ENCODE measurements at regions not wholly inside any gene's neighbourhood (a gene's known extent, or its start where the extent isn't known, plus 50 kb on each side); places are given as distances from the start of the nearest gene placed in this dataset.
A peak's percentile ranks its signal among the peaks of the same experiment; 100 is the strongest.

DNA sequence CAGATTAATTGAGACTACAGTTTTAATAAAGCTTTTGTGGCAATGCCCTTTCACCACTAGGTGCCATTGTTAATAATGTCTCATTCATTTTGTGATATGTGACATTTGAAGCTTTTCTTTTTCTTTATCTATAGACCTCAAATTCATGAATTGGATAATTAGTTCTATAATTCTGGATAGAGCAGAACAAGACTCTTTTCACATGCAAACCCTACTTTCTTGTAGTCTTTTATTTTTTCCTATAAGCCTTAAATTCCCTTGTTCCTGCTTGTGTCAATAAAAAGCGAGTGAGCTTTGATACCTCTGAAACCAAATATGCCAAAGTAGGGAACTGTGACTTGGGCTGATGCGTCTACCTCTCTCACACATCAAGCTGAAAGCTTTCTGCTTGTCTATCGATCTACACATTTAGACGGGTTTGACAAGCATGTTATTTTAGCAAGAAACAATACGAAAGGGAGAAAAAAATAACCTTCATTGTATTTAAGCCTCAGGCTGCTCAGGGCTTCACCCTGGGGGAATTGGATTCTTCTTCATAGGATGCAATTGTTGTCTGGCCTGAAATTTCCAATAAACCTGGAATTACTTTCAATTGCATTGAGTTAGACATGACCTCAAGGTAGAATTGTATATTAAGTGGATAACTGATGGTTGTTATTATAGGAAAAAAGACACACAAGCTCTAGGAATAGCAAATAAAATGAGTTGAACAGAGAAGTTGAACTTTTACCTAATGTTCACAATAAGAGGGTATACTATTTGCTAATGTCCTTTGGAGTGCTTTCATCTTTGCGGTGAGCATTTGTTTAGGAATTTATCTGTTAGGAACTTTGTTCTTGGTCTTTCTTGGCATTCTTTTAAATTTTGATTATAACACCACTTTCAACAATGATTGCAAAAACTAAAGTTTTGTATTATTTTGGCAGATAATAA, 1150.2 kb upstream of the PCDH9 start:
- peak; percentile 74 for DNase-seq

GRCh38 chr13:68378294-68378693, 1148.2 kb upstream of the PCDH9 start:
- no peak for DNase-seq

DNA sequence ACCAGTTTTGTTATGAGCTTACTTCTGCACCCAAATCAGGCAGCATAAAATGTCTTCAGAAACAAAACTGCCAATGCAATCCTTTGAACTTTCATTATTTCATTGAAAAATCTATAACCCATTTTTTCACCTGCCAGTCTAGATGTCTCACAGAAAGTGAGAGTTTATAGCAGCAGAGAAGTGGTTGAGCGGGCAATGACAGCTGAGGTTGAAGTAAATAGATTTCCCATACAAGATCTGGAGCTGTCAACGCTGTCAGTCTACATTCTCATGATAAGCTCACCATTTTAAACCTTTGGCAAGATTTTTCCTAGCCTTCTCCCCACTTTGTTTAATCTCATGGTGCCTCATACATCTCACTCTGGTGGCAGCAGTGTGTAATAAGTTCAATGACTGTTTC, 1144.9 kb upstream of the PCDH9 start:
- DNase-seq, result no peak

DNA sequence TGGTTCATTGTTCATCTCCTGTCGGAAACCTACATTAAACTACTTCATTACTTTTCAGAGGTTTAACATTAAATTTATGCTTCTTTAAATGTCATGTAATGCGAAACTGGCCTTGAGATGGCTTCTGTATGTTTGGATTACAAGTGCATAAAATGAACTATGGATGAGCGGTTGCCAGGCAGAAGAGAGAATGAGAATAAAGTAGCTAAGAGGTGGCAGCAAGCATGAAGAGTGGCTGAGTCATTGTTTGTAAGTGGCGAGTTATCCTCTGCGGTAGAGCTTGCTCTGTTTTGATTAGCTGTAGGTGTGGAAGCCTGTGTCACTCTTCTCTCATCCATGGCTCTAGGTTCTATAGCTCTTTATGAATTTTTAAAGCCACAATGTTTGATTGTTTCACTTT, 1139.6 kb upstream of the PCDH9 start:
- peak; percentile 27 for DNase-seq

DNA sequence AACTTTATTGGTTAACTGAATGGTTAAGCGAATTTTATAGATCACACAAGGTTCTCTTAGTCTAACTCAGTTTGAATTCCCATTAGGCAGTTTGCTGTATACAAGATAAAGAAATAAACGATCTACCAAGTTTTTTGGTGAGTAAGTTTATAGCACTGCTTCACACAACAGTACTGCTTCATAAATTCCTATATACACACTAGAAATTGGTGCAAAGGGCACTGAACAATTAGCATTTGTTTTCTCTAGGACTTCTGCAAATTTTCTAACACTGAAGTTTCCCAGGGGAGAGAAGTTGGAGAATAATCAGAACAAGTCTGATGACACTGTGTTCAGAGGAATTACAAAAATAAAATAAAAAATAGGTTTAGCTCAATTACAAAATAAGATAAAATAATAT, 1138.8 kb upstream of the PCDH9 start:
- no peak for DNase-seq

DNA sequence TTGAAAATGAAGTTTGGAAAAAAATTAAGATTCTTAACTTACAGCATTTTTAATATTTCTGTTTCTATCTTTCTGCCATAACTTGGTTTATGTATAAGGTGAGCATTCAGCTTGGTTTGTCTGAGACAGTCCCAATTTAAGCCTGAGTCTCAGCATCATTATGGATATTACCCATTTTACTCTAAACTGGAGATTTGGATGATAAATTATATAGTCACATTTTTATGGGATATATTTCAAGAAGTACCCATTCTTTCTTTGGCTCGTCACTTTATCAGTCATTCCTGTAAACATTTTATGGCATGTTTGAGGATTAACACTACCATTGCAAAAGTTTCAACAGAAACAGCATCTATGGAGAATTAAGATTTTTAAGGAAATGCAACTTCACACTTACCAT, 1129.0 kb upstream of the PCDH9 start:
- no peak for DNase-seq

- no peak for DNase-seq
Measured at GRCh38 chr13:68358294-68358705, 1128.2 kb upstream of the PCDH9 start.

DNA sequence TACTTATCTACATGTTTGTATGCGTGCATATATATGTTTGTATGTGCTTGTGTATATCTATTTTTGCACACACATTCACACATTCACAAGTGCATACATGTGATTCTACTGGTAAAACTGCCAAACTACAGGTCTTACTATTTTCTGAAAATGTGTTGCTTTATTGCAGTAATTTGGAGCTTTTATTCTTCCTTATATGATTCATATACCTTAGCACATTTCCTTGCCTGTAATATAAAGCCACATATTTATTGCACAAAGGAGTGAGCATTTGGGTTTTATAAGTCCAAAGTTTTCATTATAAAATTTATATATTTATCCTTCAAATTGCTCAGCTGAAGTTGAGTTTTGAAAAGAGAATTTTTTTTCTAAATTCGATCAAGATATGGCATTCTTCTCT, 1120.4 kb upstream of the PCDH9 start:
- no peak for DNase-seq

GRCh38 chr13:68347220-68347619, 1117.1 kb upstream of the PCDH9 start:
- DNase-seq, result no peak

DNA sequence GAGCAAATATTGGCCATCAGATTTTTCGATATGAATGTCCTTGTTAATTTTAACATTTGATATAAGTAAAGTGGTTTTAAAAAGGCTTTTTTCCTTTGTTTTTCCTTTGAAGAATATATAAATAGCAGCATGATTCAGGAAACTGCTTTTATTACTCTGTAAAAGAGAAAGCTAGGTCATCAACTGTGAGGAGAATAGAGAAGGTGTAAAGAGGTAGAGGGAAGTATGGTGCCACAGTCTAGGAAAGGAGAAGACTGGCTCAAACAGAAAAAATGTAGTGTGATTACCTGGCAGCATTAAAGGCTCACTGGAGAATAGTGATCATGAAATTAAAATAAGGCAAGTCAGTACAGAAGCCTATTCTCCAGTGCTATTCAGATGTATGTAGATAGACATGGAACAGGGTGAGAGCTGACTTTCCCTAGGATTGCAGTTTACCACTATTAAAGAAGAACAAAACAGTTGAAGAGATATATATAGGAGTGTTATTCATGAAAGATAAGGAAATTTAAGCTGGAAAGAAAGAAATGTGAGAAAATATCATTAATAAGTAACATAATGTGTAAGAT, 1115.9 kb upstream of the PCDH9 start:
- DNase-seq, result no peak

DNA sequence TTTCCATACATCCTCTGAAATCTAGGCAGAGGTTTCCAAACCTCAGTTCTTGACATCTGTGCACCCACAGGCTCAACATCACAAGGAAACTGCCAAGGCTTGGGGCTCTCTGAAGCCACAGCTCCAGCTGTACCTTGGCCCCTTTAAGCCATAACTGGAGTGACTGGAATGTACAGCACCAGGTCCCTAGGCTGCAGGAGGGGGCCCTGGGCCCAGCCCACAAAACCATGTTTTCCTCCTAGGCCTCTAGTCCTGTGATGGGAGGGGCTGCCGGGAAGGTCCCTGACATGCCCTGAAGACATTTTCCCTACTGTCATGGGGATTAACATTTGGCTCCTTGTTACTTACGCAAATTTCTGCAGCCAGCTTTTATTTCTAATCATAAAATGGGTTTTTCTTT, 1093.0 kb upstream of the PCDH9 start:
- no peak for DNase-seq

GRCh38 chr13:68319384-68319783, 1089.2 kb upstream of the PCDH9 start:
- DNase-seq, result no peak

- DNase-seq, result peak; percentile 2
Measured at GRCh38 chr13:68304286-68304893, 1074.3 kb upstream of the PCDH9 start.

- no peak for DNase-seq
Measured at GRCh38 chr13:68293631-68294030, 1063.5 kb upstream of the PCDH9 start.

- no peak for DNase-seq
Measured at GRCh38 chr13:68292601-68293000, 1062.5 kb upstream of the PCDH9 start.

GRCh38 chr13:68291595-68291994, 1061.5 kb upstream of the PCDH9 start:
- DNase-seq, result no peak

- DNase-seq, result no peak
Measured at GRCh38 chr13:68275758-68276157, 1045.6 kb upstream of the PCDH9 start.

- no peak for DNase-seq
Measured at GRCh38 chr13:68272652-68273051, 1042.5 kb upstream of the PCDH9 start.

DNA sequence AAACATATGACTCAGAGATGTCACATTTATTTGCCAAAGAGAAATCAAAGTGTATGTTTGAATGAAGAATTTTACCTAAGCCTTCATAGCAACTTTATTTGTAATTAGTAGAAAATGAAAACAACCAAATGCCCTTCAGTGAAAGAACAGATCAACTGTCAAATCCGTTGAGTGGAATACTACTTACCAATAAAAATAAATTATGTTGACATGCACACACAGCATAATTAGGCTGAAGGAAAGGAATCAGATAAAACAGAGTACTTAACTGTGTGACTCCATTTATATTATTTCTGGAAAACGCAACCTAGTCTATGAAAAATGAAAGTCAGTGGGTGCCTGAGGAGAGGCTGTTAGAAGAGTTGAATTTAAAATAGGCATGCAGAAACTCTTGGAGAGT, 1034.6 kb upstream of the PCDH9 start:
- DNase-seq, result no peak

DNA sequence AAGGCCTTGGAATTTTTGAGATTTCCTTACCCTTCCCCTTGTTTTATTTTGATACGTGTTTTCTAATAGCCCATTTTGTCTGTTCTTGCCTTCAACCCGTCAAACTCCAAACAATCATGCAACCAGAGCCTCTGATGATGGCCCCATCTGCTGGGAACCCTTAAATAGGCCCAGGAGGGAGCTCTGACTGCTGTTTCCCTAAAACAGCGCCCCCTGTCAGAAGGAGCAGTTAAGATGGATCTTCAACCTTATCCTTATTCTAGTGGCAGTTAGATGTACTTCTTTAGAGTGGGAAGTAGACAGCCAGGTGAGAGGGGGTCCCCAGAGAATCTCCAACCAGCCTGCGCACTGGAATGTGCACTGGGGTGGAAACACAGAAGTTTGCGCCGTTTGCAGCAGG, 1031.0 kb upstream of the PCDH9 start:
- DNase-seq, result no peak

DNA sequence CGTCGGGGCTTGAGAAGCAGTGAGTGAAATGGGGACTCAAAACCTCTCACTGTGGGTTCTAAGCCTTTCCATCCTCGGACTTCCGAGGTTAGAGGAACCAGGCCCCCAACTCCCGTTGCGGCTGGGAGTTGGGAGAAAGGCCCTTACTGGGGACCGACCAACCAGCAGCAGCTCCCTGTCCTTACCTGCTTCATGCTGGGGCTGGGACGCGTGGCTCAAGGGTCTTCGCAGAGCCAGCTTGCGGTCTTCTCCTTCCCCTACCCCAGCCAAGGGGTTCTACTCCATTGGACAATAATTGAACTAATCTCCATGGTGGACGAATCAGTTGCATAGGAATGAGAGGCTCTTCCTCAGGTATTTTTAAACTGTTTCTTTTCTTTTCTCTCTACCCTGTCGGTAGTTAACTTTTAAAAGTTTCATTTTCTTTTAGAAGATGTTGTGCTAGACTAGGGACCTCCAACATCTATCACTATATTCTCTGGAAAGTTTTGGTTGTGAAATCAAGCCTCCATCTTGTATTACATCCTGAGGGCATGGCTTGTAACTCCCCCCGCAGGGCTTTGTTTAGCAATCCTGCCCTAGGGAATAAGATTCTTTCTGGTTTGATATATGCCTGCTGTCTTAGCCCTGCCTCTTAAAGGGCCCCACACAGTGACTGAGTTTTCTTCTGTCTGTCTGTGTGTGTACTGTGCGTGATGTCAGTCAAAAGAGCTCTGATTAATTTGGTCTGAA, 1027.1 kb upstream of the PCDH9 start:
- no peak for DNase-seq

DNA sequence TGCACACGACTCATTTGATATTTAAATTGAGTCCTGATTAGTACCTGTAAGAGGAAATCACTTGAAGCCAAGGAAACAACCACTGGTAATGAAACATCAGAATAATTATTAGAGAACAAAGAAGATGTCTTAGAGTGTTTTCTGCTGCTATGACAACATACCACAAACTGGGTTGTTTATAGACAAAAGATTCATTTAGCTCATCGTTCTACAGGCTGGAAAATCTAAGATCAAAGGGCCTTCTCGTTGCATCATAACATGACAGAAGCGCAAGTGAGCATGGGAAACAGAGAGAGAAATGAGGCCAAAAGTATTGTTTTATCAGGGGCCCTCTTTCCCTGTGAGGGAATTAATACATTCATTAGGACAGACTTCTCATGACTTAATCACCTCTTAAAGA, 1024.0 kb upstream of the PCDH9 start:
- DNase-seq, result no peak

DNA sequence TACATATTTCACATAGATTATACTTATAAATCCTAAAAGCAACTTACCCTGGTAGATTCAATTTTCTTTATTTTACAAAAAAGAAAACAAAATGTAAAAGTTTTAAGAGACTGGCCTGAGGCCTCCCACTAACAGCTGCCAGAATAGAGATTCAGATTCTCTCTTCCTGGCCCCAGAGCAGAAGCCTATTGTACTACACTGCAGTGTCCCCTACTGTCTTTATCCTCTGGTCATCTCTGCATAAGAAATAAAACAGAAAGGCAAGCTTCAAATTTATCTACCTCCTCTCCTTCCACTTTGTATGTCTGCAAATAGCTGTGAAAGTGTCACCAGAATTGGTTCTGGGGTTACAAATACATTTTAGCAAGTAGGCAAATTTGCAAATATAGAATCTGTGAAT, 1004.1 kb upstream of the PCDH9 start:
- no peak for DNase-seq
